HCT116 (cell line): ENCODE measurements at regions not wholly inside any gene's neighbourhood (a gene's known extent, or its start where the extent isn't known, plus 50 kb on each side); places are given as distances from the start of the nearest gene placed in this dataset.

ENCODE experiments used
- CEBPB ChIP-seq: IDR thresholded peaks from 2 replicates; pipeline ENCODE4 v1.6.1; 2012; ENCODE audit warnings: low read depth
- EZH2 ChIP-seq: fragments of 200-600 bp; sonication (generic); IDR thresholded peaks from 2 replicates; pipeline ENCODE4 v1.6.1; 2017; ENCODE audit warnings: antibody characterized with exemption, mixed run types
- JUND ChIP-seq: IDR thresholded peaks from 2 replicates; pipeline ENCODE4 v1.6.1; 2012
- POLR2A ChIP-seq: IDR thresholded peaks from 2 replicates; pipeline ENCODE4 v1.7.0; 2011; ENCODE audit warnings: borderline replicate concordance; ENCODE audit not compliant: insufficient read depth, insufficient read length; ENCODE audit errors: extremely low read depth
- RAD21 ChIP-seq: IDR thresholded peaks from 2 replicates; pipeline ENCODE4 v1.6.1; 2012; ENCODE audit warnings: low read depth, mild to moderate bottlenecking
- SIN3A ChIP-seq: IDR thresholded peaks from 2 replicates; pipeline ENCODE4 v1.6.1; 2012; ENCODE audit warnings: low read depth
- TF ChIP-seq, protein P1 (sequence below), 3 experiments: fragments of 200-600 bp in 1 of 3; sonication (generic) in 1 of 3; IDR thresholded peaks in 2 of 3; conservative IDR thresholded peaks in 1 of 3; 2 replicates each; pipeline ENCODE4 v1.5.1; 2012 to 2017; ENCODE audit warnings: low read depth in 2 of 3, low read length in 2 of 3, antibody characterized with exemption in 1 of 3, borderline replicate concordance in 1 of 3, control low read depth in 1 of 3, mild to moderate bottlenecking in 1 of 3, mixed read lengths in 1 of 3, mixed run types in 1 of 3, moderate library complexity in 1 of 3; ENCODE audit not compliant: insufficient read depth in 1 of 3
- TF ChIP-seq, protein P2 (sequence below): IDR thresholded peaks from 2 replicates; pipeline ENCODE4 v1.6.1; 2012; ENCODE audit warnings: low read depth
- TF ChIP-seq, protein P3 (sequence below): IDR thresholded peaks from 2 replicates; pipeline ENCODE4 v1.6.1; 2011; ENCODE audit warnings: mild to moderate bottlenecking, low read length, moderate library complexity; ENCODE audit not compliant: insufficient replicate concordance; ENCODE audit errors: extremely low read depth

DNA sequence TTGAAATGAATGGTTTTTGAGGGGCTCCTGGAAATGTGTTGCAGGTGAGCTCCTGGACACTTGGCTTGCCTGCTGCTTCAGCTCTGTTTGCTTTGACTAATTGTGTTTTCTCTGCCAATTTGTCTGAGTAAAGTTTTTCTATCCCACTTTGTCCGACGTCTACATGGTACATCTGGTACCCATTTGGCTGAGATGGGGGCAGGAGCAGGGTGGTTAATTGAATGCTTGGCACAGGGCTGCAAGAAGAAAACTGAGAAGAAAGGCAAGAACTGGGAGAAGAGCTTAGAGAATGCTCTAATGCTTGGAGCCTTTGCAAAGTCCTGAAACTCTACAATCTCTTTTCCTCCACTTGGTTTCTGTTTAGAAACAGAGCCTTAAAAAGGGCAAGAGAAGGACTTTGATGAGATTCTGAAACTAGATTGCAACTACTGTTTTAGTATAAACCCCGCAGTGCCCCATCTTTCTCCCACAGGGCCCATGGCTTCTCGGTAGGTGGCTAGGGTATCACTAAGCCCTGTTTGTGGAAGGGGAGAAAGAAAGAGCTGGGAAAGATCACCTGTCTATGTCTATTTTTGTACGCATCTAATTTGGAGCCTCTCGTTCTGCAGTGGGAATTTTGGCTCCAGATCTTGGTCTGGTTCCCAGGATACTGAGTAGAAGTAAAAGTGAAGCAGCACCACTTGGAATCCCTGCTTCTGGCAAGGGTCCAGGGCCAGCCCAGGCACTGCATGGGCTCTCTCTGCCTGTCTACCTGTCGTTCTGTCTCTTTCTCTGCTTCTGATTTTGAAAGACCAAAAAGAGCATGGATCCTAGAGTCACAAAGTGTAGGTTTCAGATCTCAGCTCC is 214.4 kb downstream of the SEMA6A start:
- TF ChIP-seq, protein P1, sequence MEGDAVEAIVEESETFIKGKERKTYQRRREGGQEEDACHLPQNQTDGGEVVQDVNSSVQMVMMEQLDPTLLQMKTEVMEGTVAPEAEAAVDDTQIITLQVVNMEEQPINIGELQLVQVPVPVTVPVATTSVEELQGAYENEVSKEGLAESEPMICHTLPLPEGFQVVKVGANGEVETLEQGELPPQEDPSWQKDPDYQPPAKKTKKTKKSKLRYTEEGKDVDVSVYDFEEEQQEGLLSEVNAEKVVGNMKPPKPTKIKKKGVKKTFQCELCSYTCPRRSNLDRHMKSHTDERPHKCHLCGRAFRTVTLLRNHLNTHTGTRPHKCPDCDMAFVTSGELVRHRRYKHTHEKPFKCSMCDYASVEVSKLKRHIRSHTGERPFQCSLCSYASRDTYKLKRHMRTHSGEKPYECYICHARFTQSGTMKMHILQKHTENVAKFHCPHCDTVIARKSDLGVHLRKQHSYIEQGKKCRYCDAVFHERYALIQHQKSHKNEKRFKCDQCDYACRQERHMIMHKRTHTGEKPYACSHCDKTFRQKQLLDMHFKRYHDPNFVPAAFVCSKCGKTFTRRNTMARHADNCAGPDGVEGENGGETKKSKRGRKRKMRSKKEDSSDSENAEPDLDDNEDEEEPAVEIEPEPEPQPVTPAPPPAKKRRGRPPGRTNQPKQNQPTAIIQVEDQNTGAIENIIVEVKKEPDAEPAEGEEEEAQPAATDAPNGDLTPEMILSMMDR (IDR thresholded peaks at IDR 0.05 in 2 of 3, conservative IDR thresholded peaks at IDR 0.05 in 1 of 3; ENCODE audit: borderline replicate concordance in 1 of 3, insufficient read depth in 1 of 3, low read depth in 2 of 3, low read length in 2 of 3), result no peak
- no peak for TF ChIP-seq CEBPB
- TF ChIP-seq, protein P2, sequence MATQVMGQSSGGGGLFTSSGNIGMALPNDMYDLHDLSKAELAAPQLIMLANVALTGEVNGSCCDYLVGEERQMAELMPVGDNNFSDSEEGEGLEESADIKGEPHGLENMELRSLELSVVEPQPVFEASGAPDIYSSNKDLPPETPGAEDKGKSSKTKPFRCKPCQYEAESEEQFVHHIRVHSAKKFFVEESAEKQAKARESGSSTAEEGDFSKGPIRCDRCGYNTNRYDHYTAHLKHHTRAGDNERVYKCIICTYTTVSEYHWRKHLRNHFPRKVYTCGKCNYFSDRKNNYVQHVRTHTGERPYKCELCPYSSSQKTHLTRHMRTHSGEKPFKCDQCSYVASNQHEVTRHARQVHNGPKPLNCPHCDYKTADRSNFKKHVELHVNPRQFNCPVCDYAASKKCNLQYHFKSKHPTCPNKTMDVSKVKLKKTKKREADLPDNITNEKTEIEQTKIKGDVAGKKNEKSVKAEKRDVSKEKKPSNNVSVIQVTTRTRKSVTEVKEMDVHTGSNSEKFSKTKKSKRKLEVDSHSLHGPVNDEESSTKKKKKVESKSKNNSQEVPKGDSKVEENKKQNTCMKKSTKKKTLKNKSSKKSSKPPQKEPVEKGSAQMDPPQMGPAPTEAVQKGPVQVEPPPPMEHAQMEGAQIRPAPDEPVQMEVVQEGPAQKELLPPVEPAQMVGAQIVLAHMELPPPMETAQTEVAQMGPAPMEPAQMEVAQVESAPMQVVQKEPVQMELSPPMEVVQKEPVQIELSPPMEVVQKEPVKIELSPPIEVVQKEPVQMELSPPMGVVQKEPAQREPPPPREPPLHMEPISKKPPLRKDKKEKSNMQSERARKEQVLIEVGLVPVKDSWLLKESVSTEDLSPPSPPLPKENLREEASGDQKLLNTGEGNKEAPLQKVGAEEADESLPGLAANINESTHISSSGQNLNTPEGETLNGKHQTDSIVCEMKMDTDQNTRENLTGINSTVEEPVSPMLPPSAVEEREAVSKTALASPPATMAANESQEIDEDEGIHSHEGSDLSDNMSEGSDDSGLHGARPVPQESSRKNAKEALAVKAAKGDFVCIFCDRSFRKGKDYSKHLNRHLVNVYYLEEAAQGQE, result no peak
- TF ChIP-seq SIN3A, result no peak
- TF ChIP-seq POLR2A, result no peak
- TF ChIP-seq EZH2, result no peak
- TF ChIP-seq RAD21, result no peak
- no peak for TF ChIP-seq JUND
- TF ChIP-seq, protein P3, sequence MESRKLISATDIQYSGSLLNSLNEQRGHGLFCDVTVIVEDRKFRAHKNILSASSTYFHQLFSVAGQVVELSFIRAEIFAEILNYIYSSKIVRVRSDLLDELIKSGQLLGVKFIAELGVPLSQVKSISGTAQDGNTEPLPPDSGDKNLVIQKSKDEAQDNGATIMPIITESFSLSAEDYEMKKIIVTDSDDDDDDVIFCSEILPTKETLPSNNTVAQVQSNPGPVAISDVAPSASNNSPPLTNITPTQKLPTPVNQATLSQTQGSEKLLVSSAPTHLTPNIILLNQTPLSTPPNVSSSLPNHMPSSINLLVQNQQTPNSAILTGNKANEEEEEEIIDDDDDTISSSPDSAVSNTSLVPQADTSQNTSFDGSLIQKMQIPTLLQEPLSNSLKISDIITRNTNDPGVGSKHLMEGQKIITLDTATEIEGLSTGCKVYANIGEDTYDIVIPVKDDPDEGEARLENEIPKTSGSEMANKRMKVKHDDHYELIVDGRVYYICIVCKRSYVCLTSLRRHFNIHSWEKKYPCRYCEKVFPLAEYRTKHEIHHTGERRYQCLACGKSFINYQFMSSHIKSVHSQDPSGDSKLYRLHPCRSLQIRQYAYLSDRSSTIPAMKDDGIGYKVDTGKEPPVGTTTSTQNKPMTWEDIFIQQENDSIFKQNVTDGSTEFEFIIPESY, result no peak
